Heart left ventricle (tissue), 16 donors: ENCODE measurements at regions not wholly inside any gene's neighbourhood (a gene's known extent, or its start where the extent isn't known, plus 50 kb on each side); places are given as distances from the start of the nearest gene placed in this dataset.

ENCODE experiments used
- ATAC-seq, 4 donors: fragments of 200-7000 bp; cut with Tn5 transposase; one replicate each; pipeline ENCODE4 v1.9.1; 2020 to 2022; ENCODE audit warnings: moderate library complexity in 4 of 4, mild to moderate bottlenecking in 3 of 4, moderate number of reproducible peaks in 1 of 4
- DNase-seq, 5 donors: peaks; one replicate each; pipeline ENCODE4 v3.0.0-alpha.2; 2020
- H3K27ac ChIP-seq, 12 donors: fragments of 200-600 bp; sonication (generic) in 4 of 12; one replicate each; pipeline versions ENCODE4 v1.5.0 to v1.8.0; 2016 to 2022; ENCODE audit warnings: mild to moderate bottlenecking in 2 of 12
- H3K27me3 ChIP-seq, 9 donors: fragments of 200-600 bp; sonication (generic) in 2 of 9; one replicate each; pipeline versions ENCODE4 v1.5.1 to v1.8.0; 2016 to 2022; ENCODE audit warnings: mild to moderate bottlenecking in 3 of 9
- H3K36me3 ChIP-seq, 9 donors: fragments of 200-600 bp; sonication (generic) in 2 of 9; one replicate each; pipeline versions ENCODE4 v1.5.0 to v1.8.0; 2018 to 2022; ENCODE audit warnings: mild to moderate bottlenecking in 2 of 9
- H3K4me1 ChIP-seq, 12 donors: fragments of 200-600 bp; sonication (generic) in 4 of 12; one replicate each; pipeline versions ENCODE4 v1.5.0 to v1.8.0; 2016 to 2022; ENCODE audit warnings: mild to moderate bottlenecking in 3 of 12
- H3K4me3 ChIP-seq, 12 donors: fragments of 200-600 bp; sonication (generic) in 4 of 12; one replicate each; pipeline versions ENCODE4 v1.5.0 to v1.8.0; 2017 to 2022; ENCODE audit warnings: mild to moderate bottlenecking in 9 of 12, moderate library complexity in 4 of 12
- H3K9me3 ChIP-seq, 12 donors: fragments of 200-600 bp; sonication (generic) in 4 of 12; one replicate each; pipeline versions ENCODE4 v1.5.0 to v1.8.0; 2016 to 2022; ENCODE audit warnings: mild to moderate bottlenecking in 1 of 12
- CTCF ChIP-seq, 12 donors: fragments of 200-600 bp; sonication (generic) in 4 of 12; IDR thresholded peaks; one replicate each; pipeline versions ENCODE4 v1.5.0 to v1.8.0; 2018 to 2022; ENCODE audit warnings: antibody characterized with exemption in 12 of 12, mild to moderate bottlenecking in 5 of 12
- POLR2A ChIP-seq, 2 donors: fragments of 450-650 bp; IDR thresholded peaks; one replicate each; pipeline ENCODE4 v1.6.1; 2017; ENCODE audit warnings: antibody characterized with exemption in 2 of 2, mild to moderate bottlenecking in 2 of 2, moderate library complexity in 2 of 2
- WGBS, 4 donors: extraction: QIAGEN DNeasy Blood & Tissue Kit in 2 of 4; methylation state at CpG; one replicate each; pipeline versions ENCODE4 v1.1.5 to v1.1.7; 2013 to 2018; 5-methylcytosine and 5-hydroxymethylcytosine counted together
- intact Hi-C, 10 donors: fragments of 100-400 bp; cut with DNase I; formaldehyde crosslinking; loops; one replicate each; pipeline versions ENCODE4 v1.11.1 to v1.14.2; 2022
- donor health status: ischemic (EF 13 %, LVEDD 7.1; RV severe dilation, severe dysfunction).
- donor health status: healthy with polysubstance abuse.
- donor health status: DM: no; HTN: yes; CAD: no.
- donor health status: DM: no; HTN: no; CAD: no.
- donor health status: ischemic (EF 25% LVEDD 6.9; RV normal size, moderate dysfunction).
- donor health status: ischemic (EF 25% LVEDD 5.7; RV mildly dilated, moderate dysfunction).
- donor health status: healthy.
- donor health status: DM: yes; HTN: yes; CAD: no.
- donor health status: ischemic (EF 35%, LVEDD 5.7; RV mildly dilated, moderate dysfunction).
- donor health status: nonischemic (EF 11% LVEDD 7.7; RV severe dilation, severe dysfunction).
- donor health status: DM: yes; HTN: yes; CAD: no.
- donor health status: PGD.
- donor health status: ischemic (EF 29% LVEDD 5.4; RV normal size, mild dysfunction).
- donor health status: nonischemic (EF 23%, LVEDD 6.1; RV moderate dilation, normal function).

DNA sequence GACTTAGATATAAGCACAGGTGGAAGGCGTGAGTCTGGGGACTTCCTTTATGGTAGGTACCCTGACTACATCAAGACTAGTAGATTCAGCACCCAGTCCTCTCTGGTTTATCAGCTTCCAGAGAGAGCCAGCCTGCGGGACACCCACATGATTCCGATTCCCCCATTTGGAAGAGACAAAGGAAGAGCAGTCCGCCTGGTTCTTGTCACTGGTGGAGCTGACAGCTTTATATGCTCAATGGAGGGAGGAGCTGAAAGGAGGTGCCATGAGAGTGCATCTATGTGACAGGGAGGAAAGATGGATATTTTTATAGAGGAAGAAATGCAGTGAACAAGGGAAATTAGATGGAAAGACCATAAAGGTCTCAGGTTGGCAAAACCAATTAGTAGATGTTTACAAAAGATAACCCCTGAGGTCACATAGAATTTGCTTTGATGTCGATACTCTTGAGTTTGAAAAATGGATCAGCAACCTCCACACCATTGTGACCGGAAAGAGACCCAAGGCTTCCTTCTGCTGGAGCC, 437.7 kb downstream of the PMP22 start:
- no peak for ATAC-seq
- no peak overlapping the region for H3K27ac ChIP-seq
- H3K4me3 ChIP-seq: no peak overlapping the region
- peaks cover 0 to 10% (median 0%) of the 10 kb centered on the region in 9 donors for H3K27me3 ChIP-seq
- H3K9me3 ChIP-seq: peaks cover 0 to 20% (median 6%) of the 10 kb centered on the region in 12 donors
- TF ChIP-seq POLR2A (IDR thresholded peaks at IDR 0.05) (no peak), CTCF (IDR thresholded peaks at IDR 0.05) (no peak)
- H3K4me1 ChIP-seq: no peaks in the 10 kb centered on the region
- WGBS, 4 donors: 32 to 53% (median 41%) methylated on average over 6 of the region's 6 CpGs
- H3K36me3 ChIP-seq: no peaks in the 10 kb centered on the region
- DNase-seq: no peak
- intact Hi-C loops: no loop called here

DNA sequence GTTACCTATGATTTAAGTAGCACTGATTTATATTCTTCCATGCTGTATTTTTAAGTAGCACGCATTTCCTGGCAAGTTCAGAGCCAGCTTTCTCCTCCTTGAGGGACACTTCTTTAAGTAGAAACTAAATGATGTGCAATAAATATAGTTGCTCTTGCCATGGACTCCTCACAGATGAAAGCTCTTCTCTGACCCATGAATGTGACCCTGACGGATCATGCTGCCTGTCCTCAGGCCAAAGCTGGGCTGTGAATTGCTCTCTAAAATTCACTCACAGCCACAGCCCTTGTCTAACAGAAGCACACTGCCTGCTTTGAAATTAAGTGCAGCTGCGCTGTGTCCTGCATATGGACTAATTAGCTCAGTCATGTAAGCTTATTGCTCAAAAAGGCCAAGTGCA, 438.8 kb downstream of the PMP22 start:
- H3K9me3 ChIP-seq: peaks cover 0 to 20% (median 6%) of the 10 kb centered on the region in 12 donors
- H3K4me3 ChIP-seq: no peak overlapping the region
- ATAC-seq (no peak), DNase-seq (no peak)
- TF ChIP-seq POLR2A (IDR thresholded peaks at IDR 0.05) (no peak), CTCF (IDR thresholded peaks at IDR 0.05) (no peak)
- intact Hi-C loops: no loop called here
- 72 to 85% (median 80%) methylated on average over 3 of the region's 3 CpGs for WGBS, 4 donors
- H3K27ac ChIP-seq: no peak overlapping the region
- H3K27me3 ChIP-seq: peaks cover 0 to 10% (median 0%) of the 10 kb centered on the region in 9 donors
- no peaks in the 10 kb centered on the region for H3K36me3 ChIP-seq
- no peaks in the 10 kb centered on the region for H3K4me1 ChIP-seq

GRCh38 chr17:14818469-14818868, 446.7 kb downstream of the PMP22 start:
- H3K4me3 ChIP-seq: no peak overlapping the region
- DNase-seq (no peak), ATAC-seq (no peak)
- no peaks in the 10 kb centered on the region for H3K4me1 ChIP-seq
- peaks cover 0 to 13% (median 0%) of the 10 kb centered on the region in 12 donors for H3K9me3 ChIP-seq
- intact Hi-C loops: no loop called here
- no peaks in the 10 kb centered on the region for H3K27me3 ChIP-seq
- no peaks in the 10 kb centered on the region for H3K36me3 ChIP-seq
- 81 to 100% (median 87%) methylated on average over 1 of the region's 1 CpG for WGBS, 4 donors
- TF ChIP-seq POLR2A (IDR thresholded peaks at IDR 0.05) (no peak), CTCF (IDR thresholded peaks at IDR 0.05) (no peak)
- H3K27ac ChIP-seq: no peak overlapping the region

DNA sequence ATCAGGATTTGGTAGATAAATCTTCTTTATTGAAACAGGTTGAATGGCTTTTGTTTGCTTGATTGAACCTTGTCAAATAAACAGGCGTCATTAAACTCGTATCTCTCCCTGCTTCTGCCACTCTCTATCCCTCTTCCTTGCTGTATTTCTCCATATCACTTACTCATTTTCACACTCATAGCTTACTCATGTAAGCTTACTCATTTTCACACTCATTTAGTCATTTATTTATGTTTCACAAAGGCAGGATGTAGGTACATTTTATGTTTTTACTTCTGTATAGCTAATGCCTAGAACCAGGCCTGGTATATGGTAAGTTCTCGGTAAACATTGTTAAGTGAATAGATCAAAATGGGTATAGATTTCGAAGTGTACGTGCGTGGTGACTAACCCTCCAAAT, 450.0 kb downstream of the PMP22 start:
- no peak for DNase-seq
- H3K4me3 ChIP-seq: no peak overlapping the region
- intact Hi-C loops: no loop called here
- 88 to 94% (median 92%) methylated on average over 6 of the region's 6 CpGs for WGBS, 4 donors
- no peak for ATAC-seq
- H3K27ac ChIP-seq: no peak overlapping the region
- no peaks in the 10 kb centered on the region for H3K27me3 ChIP-seq
- peaks cover 0 to 9% (median 0%) of the 10 kb centered on the region in 12 donors for H3K9me3 ChIP-seq
- no peaks in the 10 kb centered on the region for H3K36me3 ChIP-seq
- TF ChIP-seq POLR2A (IDR thresholded peaks at IDR 0.05): no peak
- no peak for TF ChIP-seq CTCF (IDR thresholded peaks at IDR 0.05)
- no peaks in the 10 kb centered on the region for H3K4me1 ChIP-seq
